SK-N-SH (cell line): ENCODE measurements at regions not wholly inside any gene's neighbourhood (a gene's known extent, or its start where the extent isn't known, plus 50 kb on each side); places are given as distances from the start of the nearest gene placed in this dataset.

Experiments
- CTCF ChIA-PET: fragments of 300-600, 350-600 bp; formaldehyde crosslinking; extraction: SDS; loops from one replicate; lab custom pipeline; 2021; lab: Yijun Ruan, JAX
- POLR2A ChIA-PET: fragments of 350-600 bp; sonication (Branson Sonifier 250); formaldehyde crosslinking; extraction: SDS; loops from one replicate; lab custom pipeline; 2020; ENCODE audit warnings: antibody characterized with exemption, inconsistent platforms; lab: Yijun Ruan, JAX
- DNase-seq: peaks from one replicate; pipeline ENCODE4 v3.0.0; 2012
- H2AFZ ChIP-seq: fragments of 200-600 bp; sonication (generic); 2 replicates; pipeline ENCODE4 v1.8.1; 2016; ENCODE audit warnings: antibody characterized with exemption, mild to moderate bottlenecking, low read depth
- H3F3A ChIP-seq: fragments of 200-600 bp; sonication (generic); replicated peaks from 2 replicates; pipeline ENCODE3; 2016; ENCODE audit warnings: antibody characterized with exemption, mild to moderate bottlenecking; ENCODE audit not compliant: insufficient read depth
- H3K27ac ChIP-seq, 2 experiments: fragments of 200-500 bp in 1 of 2; fragments of 200-600 bp in 1 of 2; sonication (Bioruptor generic) in 1 of 2; sonication (generic), shearing (Covaris generic) in 1 of 2; 2 replicates each; pipeline versions ENCODE4 v1.5.1 to v1.6.1; 2014 to 2016; ENCODE audit warnings: low read depth in 2 of 2, inconsistent platforms in 1 of 2, low read length in 1 of 2, mild to moderate bottlenecking in 1 of 2, mixed read lengths in 1 of 2
- H3K27me3 ChIP-seq: fragments of 200-600 bp; sonication (generic), shearing (Covaris generic); 2 replicates; pipeline ENCODE4 v1.6.1; 2016; ENCODE audit warnings: mixed run types; ENCODE audit not compliant: insufficient read depth
- H3K36me3 ChIP-seq, 2 experiments: fragments of 200-500 bp in 1 of 2; fragments of 200-600 bp in 1 of 2; sonication (Bioruptor generic) in 1 of 2; sonication (generic) in 1 of 2; replicated peaks in 1 of 2; 2 replicates each; pipeline versions ENCODE3 to v1.5.1; 2014 to 2016; ENCODE audit warnings: low read length in 1 of 2, mild to moderate bottlenecking in 1 of 2; ENCODE audit not compliant: insufficient read depth in 2 of 2, control insufficient read depth in 1 of 2
- H3K4me1 ChIP-seq, 2 experiments: fragments of 200-500 bp in 1 of 2; fragments of 200-600 bp in 1 of 2; sonication (Bioruptor generic) in 1 of 2; sonication (generic), shearing (Covaris generic) in 1 of 2; 2 replicates each; pipeline versions ENCODE4 v1.5.1 to v1.6.1; 2014 to 2016; ENCODE audit warnings: low read depth in 1 of 2, low read length in 1 of 2, mixed run types in 1 of 2; ENCODE audit not compliant: insufficient read depth in 2 of 2, control insufficient read depth in 1 of 2
- H3K4me2 ChIP-seq: fragments of 200-600 bp; sonication (generic), shearing (Covaris generic); 2 replicates; pipeline ENCODE4 v1.6.1; 2017; ENCODE audit warnings: mixed run types
- H3K4me3 ChIP-seq, 2 experiments: fragments of 200-500 bp in 1 of 2; fragments of 200-600 bp in 1 of 2; sonication (Bioruptor generic) in 1 of 2; sonication (generic), shearing (Covaris generic) in 1 of 2; 2 replicates each; pipeline versions ENCODE4 v1.5.1 to v1.8.1; 2014 to 2016; ENCODE audit warnings: low read depth in 2 of 2, inconsistent platforms in 1 of 2, low read length in 1 of 2, mild to moderate bottlenecking in 1 of 2, mixed read lengths in 1 of 2, moderate library complexity in 1 of 2
- H3K79me2 ChIP-seq: fragments of 200-600 bp; sonication (generic); 2 replicates; pipeline ENCODE4 v1.8.1; 2017; ENCODE audit warnings: mild to moderate bottlenecking; ENCODE audit not compliant: insufficient read depth
- H3K9ac ChIP-seq: fragments of 200-600 bp; sonication (generic); 2 replicates; pipeline ENCODE4 v1.6.1; 2017; ENCODE audit warnings: mixed run types
- H3K9me2 ChIP-seq: fragments of 200-600 bp; sonication (generic); 2 replicates; pipeline ENCODE4 v1.6.1; 2017; ENCODE audit warnings: mixed run types
- H3K9me3 ChIP-seq: fragments of 200-600 bp; sonication (generic); 2 replicates; pipeline ENCODE4 v1.6.1; 2017; ENCODE audit warnings: mixed run types, mild to moderate bottlenecking, moderate library complexity
- H4K20me1 ChIP-seq: fragments of 200-600 bp; sonication (generic); 2 replicates; pipeline ENCODE4 v1.6.1; 2017; ENCODE audit warnings: mild to moderate bottlenecking, mixed run types; ENCODE audit not compliant: insufficient read depth
- CHD2 ChIP-seq: fragments of 150-350 bp; IDR thresholded peaks from 2 replicates; pipeline ENCODE4 v1.6.1; 2018; ENCODE audit warnings: low read length; ENCODE audit not compliant: partially characterized antibody
- ELF1 ChIP-seq: IDR thresholded peaks from 2 replicates; pipeline ENCODE4 v1.4.0; 2012
- EP300 ChIP-seq, 2 experiments: IDR thresholded peaks; 2 replicates each; pipeline versions ENCODE4 v1.4.0 to v1.6.1; 2012; ENCODE audit warnings: borderline replicate concordance in 1 of 2, low read depth in 1 of 2, low read length in 1 of 2
- FOSL2 ChIP-seq: IDR thresholded peaks from 2 replicates; pipeline ENCODE4 v1.4.0; 2012; ENCODE audit warnings: low read depth, mild to moderate bottlenecking, moderate library complexity, borderline replicate concordance
- FOXJ3 ChIP-seq: sonication (generic); formaldehyde crosslinking; IDR thresholded peaks from 2 replicates; pipeline ENCODE4 v1.5.1; 2020; ENCODE audit warnings: mild to moderate bottlenecking, missing genetic modification reagents
- FOXM1 ChIP-seq: IDR thresholded peaks from 2 replicates; pipeline ENCODE4 v1.4.0; 2012; ENCODE audit warnings: low read depth, mild to moderate bottlenecking
- GATA2 ChIP-seq: sonication (generic); formaldehyde crosslinking; IDR thresholded peaks from 2 replicates; pipeline ENCODE4 v1.5.0; 2020; ENCODE audit warnings: mild to moderate bottlenecking, missing genetic modification reagents
- IRF3 ChIP-seq: fragments of 150-350 bp; IDR thresholded peaks from 2 replicates; pipeline ENCODE4 v1.6.1; 2016; ENCODE audit warnings: mild to moderate bottlenecking, low read depth, low read length
- MAX ChIP-seq: IDR thresholded peaks from 2 replicates; pipeline ENCODE4 v1.4.0; 2012; ENCODE audit warnings: low read depth
- MEF2A ChIP-seq: IDR thresholded peaks from 2 replicates; pipeline ENCODE4 v1.4.0; 2012; ENCODE audit warnings: low read depth, borderline replicate concordance
- NRF1 ChIP-seq: IDR thresholded peaks from 2 replicates; pipeline ENCODE4 v1.6.1; 2012; ENCODE audit warnings: low read depth, mild to moderate bottlenecking, low read length
- PBX3 ChIP-seq: IDR thresholded peaks from 2 replicates; pipeline ENCODE4; 2012
- POLR2AphosphoS5 ChIP-seq: IDR thresholded peaks from 2 replicates; pipeline ENCODE4 v1.6.1; 2012; ENCODE audit warnings: low read depth, low read length
- RAD21 ChIP-seq: IDR thresholded peaks from 2 replicates; pipeline ENCODE4 v1.6.1; 2012; ENCODE audit warnings: mild to moderate bottlenecking, low read length
- RCOR1 ChIP-seq: fragments of 150-350 bp; IDR thresholded peaks from 2 replicates; pipeline ENCODE4 v1.6.1; 2017; ENCODE audit warnings: antibody characterized with exemption, low read length
- REST ChIP-seq: IDR thresholded peaks from 2 replicates; pipeline ENCODE4 v1.6.1; 2012; ENCODE audit warnings: mild to moderate bottlenecking, low read depth, low read length, moderate library complexity
- RXRA ChIP-seq: IDR thresholded peaks from 2 replicates; pipeline ENCODE4 v1.4.0; 2012; ENCODE audit warnings: low read depth, mild to moderate bottlenecking, borderline replicate concordance
- SIN3A ChIP-seq: IDR thresholded peaks from 2 replicates; pipeline ENCODE4 v1.6.1; 2012; ENCODE audit warnings: low read depth, mild to moderate bottlenecking, low read length, moderate library complexity, borderline replicate concordance
- TAF1 ChIP-seq: IDR thresholded peaks from 2 replicates; pipeline ENCODE4 v1.6.1; 2012; ENCODE audit warnings: low read depth, mild to moderate bottlenecking, low read length, moderate library complexity, borderline replicate concordance
- TCF12 ChIP-seq: IDR thresholded peaks from 2 replicates; pipeline ENCODE4 v1.4.0; 2012
- TEAD4 ChIP-seq: IDR thresholded peaks from 2 replicates; pipeline ENCODE4 v1.4.0; 2012; ENCODE audit warnings: mild to moderate bottlenecking, borderline replicate concordance; ENCODE audit not compliant: insufficient read depth
- USF1 ChIP-seq: IDR thresholded peaks from 2 replicates; pipeline ENCODE4 v1.4.0; 2012; ENCODE audit warnings: low read depth, borderline replicate concordance
- USF2 ChIP-seq: fragments of 150-350 bp; IDR thresholded peaks from 2 replicates; pipeline ENCODE4 v1.6.1; 2017; ENCODE audit warnings: antibody characterized with exemption, low read length, low read depth, borderline replicate concordance
- YY1 ChIP-seq: IDR thresholded peaks from 2 replicates; pipeline ENCODE4 v1.4.0; 2012; ENCODE audit warnings: low read depth, mild to moderate bottlenecking
- ZBTB33 ChIP-seq: IDR thresholded peaks from 2 replicates; pipeline ENCODE4 v1.4.0; 2012; ENCODE audit warnings: low read depth, borderline replicate concordance
- WGBS: methylation state at CpG from one replicate; pipeline ENCODE4 v1.1.6; 2017; ENCODE audit warnings: low lambda C conversion rate; 5-methylcytosine and 5-hydroxymethylcytosine counted together

GRCh38 chr3:20574746-20575145 lies 388.7 kb upstream of the SGO1 start:
- POLR2A ChIA-PET = no interaction called here
- peak; percentile 70; the same call in 1 of the 2 replicates for TF ChIP-seq FOSL2
- no peak for TF ChIP-seq SIN3A
- TF ChIP-seq EP300 (IDR thresholded peaks at IDR 0.05; ENCODE audit: borderline replicate concordance in 1 of 2, low read depth in 1 of 2, low read length in 1 of 2) = peak in 1 of 2 experiments; percentile 63; a peak in 1 of 4 replicates
- no peak for TF ChIP-seq FOXJ3
- no peak for TF ChIP-seq POLR2AphosphoS5
- TF ChIP-seq REST = no peak
- TF ChIP-seq TEAD4 = peak; percentile 55; the same call in 1 of the 2 replicates
- TF ChIP-seq PBX3 = no peak; the same call in 1 of the 2 replicates
- TF ChIP-seq GATA2 (CRISPR knock-in tag) = no peak
- peak; percentile 61; the same call in 1 of the 2 replicates for TF ChIP-seq RXRA
- TF ChIP-seq ELF1 = peak; percentile 39; the same call in 1 of the 2 replicates
- TF ChIP-seq MEF2A = no peak
- no peak for TF ChIP-seq USF1
- no peak for TF ChIP-seq FOXM1
- TF ChIP-seq RCOR1 = no peak
- TF ChIP-seq ZBTB33 = no peak
- no peak for TF ChIP-seq CHD2
- TF ChIP-seq RAD21 = no peak
- TF ChIP-seq TCF12 = no peak
- TF ChIP-seq NRF1 = no peak
- TF ChIP-seq YY1 = no peak
- no peak for TF ChIP-seq MAX
- no peak for TF ChIP-seq IRF3
- no peak for TF ChIP-seq TAF1
- no peak for TF ChIP-seq USF2

More at GRCh38 chr3:20574746-20575145, 388.7 kb upstream of the SGO1 start:
- Histone ChIP-seq H4K20me1 (no peaks in the 10 kb centered on the region), H3F3A (peaks cover 41% of the 10 kb centered on the region), H3K36me3 (no peaks in the 10 kb centered on the region), H3K9me3 (no peaks in the 10 kb centered on the region), H3K9ac (peak overlapping the region; percentile 66), H3K27ac (peak overlapping the region; percentile 79 to 99; a peak in 3 of 4 replicates), H3K4me1 (peaks cover 0 to 18% of the 10 kb centered on the region in 2 experiments; a peak in 3 of 4 replicates), H3K27me3 (no peaks in the 10 kb centered on the region), H3K9me2 (no peaks in the 10 kb centered on the region), H2AFZ (no peak overlapping the region), H3K4me2 (peak overlapping the region; percentile 62; the same call in 1 of the 2 replicates), H3K4me3 (peak overlapping the region in 1 of 2 experiments; percentile 7; a peak in 1 of 4 replicates), H3K79me2 (no peaks in the 10 kb centered on the region)
- CTCF ChIA-PET = interaction anchor here (1.0 kb wide), 1 partner anchor 46 kb away, joined by 3 read pairs; no protein-coding TSS in a partner anchor
- no peak for DNase-seq
- 1% methylated on average over 4 of the region's 4 CpGs for WGBS
